GM19238 (cell line): ENCODE measurements at regions not wholly inside any gene's neighbourhood (a gene's known extent, or its start where the extent isn't known, plus 50 kb on each side); places are given as distances from the start of the nearest gene placed in this dataset.

Experiments
- DNase-seq: peaks from one replicate; pipeline ENCODE4 v3.0.0; 2011; ENCODE audit warnings: low spot score; ENCODE audit not compliant: insufficient read length

- DNase-seq, result no peak
These were observed 183.2 kb upstream of the LYZL1 start for GRCh38 chr10:29105516-29106215.

- DNase-seq, result no peak
These were observed 182.6 kb upstream of the LYZL1 start for GRCh38 chr10:29106287-29106686.

GRCh38 chr10:29107866-29108498 lies 180.9 kb upstream of the LYZL1 start:
- DNase-seq, result no peak

DNA sequence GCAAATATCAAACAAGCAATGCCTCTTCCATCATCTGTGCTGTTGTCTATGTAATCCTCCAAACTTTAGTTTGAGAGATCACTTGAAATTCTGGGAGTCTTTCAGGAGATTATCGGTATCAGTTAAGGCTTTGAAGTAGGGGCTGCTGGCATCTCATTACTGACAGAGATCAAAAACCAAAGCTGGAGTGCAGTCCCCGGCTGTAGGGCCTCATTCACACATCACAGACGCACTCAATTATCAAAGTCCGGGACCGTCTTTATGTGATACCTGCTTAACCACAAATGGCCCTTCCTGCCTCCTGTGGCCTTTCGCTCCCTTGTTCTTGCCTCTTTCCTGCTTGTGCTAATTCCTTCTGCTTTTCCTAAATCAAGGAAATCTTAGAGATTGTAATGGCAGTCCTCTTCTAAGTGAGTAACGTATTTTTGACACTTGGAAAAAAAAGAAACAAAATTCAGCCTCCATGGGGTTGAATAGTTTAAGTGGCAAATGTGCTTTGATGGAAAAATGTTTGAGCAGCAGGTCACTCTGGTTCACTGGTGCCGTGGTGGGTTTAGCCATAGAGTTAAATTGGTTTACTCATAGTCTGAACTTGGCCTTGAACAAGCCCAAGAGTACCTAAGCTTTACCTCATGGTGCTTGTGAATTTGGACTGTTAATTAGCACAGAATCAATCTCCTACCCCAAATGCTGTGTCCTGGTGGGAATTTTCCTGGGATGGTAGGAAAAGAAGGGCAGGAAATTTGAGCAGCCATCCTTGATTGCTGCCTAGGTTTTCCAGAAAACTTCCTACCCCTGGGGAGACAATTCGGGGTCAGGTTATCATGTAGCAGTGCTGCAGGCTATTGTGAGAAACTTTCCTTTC lies 178.9 kb upstream of the LYZL1 start:
- DNase-seq, result no peak

GRCh38 chr10:29112827-29113615 lies 175.8 kb upstream of the LYZL1 start:
- DNase-seq, result no peak

DNA sequence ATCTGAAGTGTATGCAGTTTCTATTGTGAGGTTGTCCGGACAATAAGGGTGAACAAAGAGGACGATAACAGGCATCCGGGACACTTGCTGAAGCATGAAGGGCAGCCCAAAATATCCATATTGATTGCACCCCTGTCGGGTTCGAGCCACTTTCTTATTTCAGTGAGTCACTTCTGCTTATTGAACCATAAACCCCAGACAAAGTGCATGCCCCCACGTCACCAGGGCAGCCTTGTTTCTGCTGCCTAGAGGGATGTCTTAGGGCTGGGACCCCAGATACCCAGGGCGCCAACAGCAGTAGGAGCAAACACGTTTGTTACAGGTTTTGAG lies 175.3 kb upstream of the LYZL1 start:
- no peak for DNase-seq

GRCh38 chr10:29114141-29114540 lies 174.7 kb upstream of the LYZL1 start:
- no peak for DNase-seq

GRCh38 chr10:29117781-29118180 lies 171.1 kb upstream of the LYZL1 start:
- no peak for DNase-seq

DNA sequence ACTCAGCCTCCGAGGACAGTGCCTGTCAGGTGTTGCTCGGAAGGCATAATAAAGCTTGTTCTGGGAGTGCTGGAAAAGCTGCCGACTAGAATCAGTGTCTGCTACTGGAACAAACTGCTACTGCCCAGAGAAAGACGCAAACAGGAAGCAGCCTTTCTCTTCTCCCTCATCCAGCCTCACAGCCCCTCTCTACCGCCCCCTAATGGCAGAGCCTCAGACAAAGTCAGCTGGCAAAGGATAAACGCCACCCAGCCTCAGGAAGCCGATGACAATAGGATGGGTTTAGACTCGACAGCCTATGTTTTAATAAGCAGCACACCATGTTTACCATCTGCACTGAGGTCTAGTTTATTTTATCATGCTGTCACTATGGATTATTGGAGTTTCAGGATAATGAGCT lies 169.5 kb upstream of the LYZL1 start:
- DNase-seq, result no peak

DNA sequence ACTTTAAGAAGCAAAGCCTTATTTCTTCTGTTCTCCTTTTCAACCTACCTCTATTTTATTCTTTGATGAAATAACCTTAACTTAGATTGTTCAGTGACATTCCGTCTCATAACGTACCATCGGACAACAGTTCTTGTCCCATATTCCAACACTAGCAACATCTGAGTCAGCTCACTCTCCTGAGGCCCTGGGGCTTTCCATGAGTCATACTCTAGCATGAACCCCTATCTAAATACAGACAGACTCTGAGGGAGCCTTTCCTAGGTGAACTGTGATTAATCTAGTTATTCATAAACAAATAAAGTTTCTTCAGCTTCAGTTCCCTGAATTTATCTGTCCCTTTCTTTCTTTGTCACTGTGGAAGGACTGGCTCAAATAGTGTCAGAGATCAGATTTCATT lies 168.7 kb upstream of the LYZL1 start:
- no peak for DNase-seq

DNA sequence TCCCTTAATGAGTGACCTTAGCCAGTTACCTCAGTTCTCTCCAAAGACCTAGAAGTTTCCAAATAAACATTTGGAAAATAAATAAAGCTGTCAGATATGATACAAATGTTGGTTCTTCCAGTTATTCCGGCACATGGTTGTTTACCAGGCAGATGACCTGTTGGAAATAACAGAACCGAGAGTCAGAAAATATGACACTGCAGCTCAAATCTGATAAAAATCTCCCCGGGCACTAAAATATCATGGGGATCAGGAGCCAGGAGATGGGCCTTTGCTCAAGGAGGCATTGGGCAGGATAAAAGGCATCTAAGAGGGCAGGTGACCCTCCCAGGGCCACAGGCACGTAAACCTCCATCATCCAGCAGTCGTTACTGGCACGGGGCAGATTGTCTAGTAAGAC lies 164.0 kb upstream of the LYZL1 start:
- DNase-seq, result no peak

DNA sequence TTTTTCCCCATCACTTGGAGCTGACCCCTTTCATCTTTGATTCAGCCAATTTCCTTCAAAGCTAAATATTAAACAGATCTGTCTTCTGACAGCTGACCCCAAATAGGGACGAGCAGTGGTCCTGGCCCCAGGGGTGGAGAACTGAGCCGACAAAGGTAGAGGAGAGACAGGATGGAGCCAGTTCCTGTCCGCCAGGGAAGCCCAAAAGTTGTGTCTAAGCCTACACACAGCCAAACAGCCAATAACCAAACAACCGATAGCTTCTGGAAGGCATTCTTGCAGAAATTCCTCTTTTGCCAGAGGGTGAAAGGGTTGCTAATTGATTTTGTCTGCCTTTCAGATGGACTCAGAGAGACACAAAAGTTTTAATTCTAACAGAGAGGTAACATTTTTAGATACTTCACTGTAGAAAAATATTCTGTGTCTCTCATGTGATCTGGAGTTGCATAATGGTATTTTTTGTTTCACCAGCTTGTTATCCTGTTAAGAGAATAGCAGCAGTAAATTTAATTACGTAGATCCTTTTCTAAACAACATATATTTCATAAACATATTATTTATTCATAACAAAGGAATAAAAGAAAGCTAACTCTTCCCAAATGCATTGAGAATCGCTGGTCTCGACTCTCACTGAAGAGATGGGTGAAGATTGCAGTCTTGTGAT lies 161.7 kb upstream of the LYZL1 start:
- no peak for DNase-seq

GRCh38 chr10:29127731-29128130 lies 161.1 kb upstream of the LYZL1 start:
- DNase-seq, result no peak

DNA sequence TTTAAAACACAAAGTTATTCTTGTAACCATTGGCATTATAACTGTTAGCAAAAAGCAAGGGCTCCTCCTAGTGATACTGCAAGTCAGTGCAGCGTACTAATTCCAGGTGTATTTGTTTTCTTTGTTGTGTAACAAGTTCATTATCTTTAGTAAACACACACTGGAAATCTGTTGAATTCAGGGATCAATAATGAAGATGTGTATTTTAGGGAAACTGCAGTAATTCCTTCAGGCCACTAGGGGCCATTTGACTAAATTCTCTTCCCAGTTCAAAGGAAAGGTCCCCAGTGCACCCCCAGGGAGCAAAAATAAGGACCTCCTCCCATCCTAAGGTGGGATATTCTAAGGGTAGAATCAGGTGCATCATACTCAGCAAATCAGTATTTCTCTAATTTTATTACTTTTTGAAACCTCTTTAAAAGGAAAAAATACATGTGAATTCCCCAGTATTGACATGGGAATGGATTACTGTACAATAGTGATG lies 158.6 kb upstream of the LYZL1 start:
- DNase-seq, result no peak

GRCh38 chr10:29131952-29132547 lies 156.8 kb upstream of the LYZL1 start:
- DNase-seq, result no peak

- no peak for DNase-seq
These were observed 156.2 kb upstream of the LYZL1 start for GRCh38 chr10:29132551-29133111.

DNA sequence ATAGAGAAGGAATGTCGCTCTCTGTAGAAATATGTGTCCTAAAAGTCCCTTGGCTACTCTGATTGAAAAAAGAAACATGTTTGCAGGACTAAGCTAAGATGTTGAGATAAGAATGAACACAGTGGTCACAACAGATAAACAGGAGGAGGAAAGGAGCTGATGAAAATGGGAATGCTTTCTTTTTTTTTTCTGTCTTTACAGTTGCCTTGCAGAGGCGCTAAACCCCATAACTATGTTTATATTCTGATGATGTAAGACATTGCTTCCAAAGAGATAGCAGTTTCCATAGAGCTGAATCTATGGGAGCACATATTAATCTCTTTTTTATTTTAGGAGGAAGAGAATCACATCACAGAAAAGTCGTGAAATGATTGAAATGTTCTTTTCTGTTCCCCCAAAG lies 153.5 kb upstream of the LYZL1 start:
- DNase-seq, result no peak

- no peak for DNase-seq
These were observed 152.5 kb upstream of the LYZL1 start for GRCh38 chr10:29136411-29136810.

GRCh38 chr10:29140151-29140550 lies 148.7 kb upstream of the LYZL1 start:
- DNase-seq, result no peak

GRCh38 chr10:29140991-29141390 lies 147.9 kb upstream of the LYZL1 start:
- DNase-seq, result no peak
